GM23338 (cell line): ENCODE measurements at regions not wholly inside any gene's neighbourhood (a gene's known extent, or its start where the extent isn't known, plus 50 kb on each side); places are given as distances from the start of the nearest gene placed in this dataset.

ENCODE experiments used
- ATAC-seq: fragments of 200-7000 bp; cut with Tn5 transposase; 3 replicates; pipeline ENCODE4 v1.9.1; 2020
- DNase-seq: peaks from one replicate; pipeline ENCODE4 v3.0.0-alpha.2; 2015; ENCODE audit warnings: low spot score
- H2AFZ ChIP-seq: fragments of 200-600 bp; sonication (generic); 2 replicates; pipeline ENCODE4 v1.8.0; 2016; ENCODE audit warnings: antibody characterized with exemption, mild to moderate bottlenecking, moderate library complexity
- H3F3A ChIP-seq: fragments of 200-600 bp; sonication (generic); replicated peaks from 2 replicates; pipeline ENCODE4 v1.8.0; 2017; ENCODE audit warnings: antibody characterized with exemption, mixed run types, low read depth
- H3K27ac ChIP-seq: fragments of 200-600 bp; sonication (generic); 2 replicates; pipeline ENCODE4 v1.6.1; 2016; ENCODE audit warnings: low read depth
- H3K27me3 ChIP-seq: fragments of 200-600 bp; sonication (generic); 2 replicates; pipeline ENCODE4 v1.8.0; 2016; ENCODE audit warnings: mild to moderate bottlenecking, mixed run types, moderate library complexity; ENCODE audit not compliant: insufficient read depth
- H3K36me3 ChIP-seq: fragments of 200-600 bp; sonication (generic); 2 replicates; pipeline ENCODE4 v1.8.0; 2016; ENCODE audit warnings: mild to moderate bottlenecking; ENCODE audit not compliant: insufficient read depth
- H3K4me1 ChIP-seq: fragments of 200-600 bp; sonication (generic); 2 replicates; pipeline ENCODE4 v1.8.0; 2016; ENCODE audit warnings: mild to moderate bottlenecking, moderate library complexity; ENCODE audit not compliant: insufficient read depth
- H3K4me2 ChIP-seq: fragments of 200-600 bp; sonication (generic); 2 replicates; pipeline ENCODE4 v1.7.1; 2017; ENCODE audit warnings: mixed run types
- H3K4me3 ChIP-seq: fragments of 200-600 bp; sonication (generic); 2 replicates; pipeline ENCODE4 v1.6.1; 2016; ENCODE audit warnings: mixed run types
- H3K79me2 ChIP-seq: fragments of 200-600 bp; sonication (generic); replicated peaks from 2 replicates; pipeline ENCODE4 v1.8.0; 2017; ENCODE audit warnings: mild to moderate bottlenecking; ENCODE audit not compliant: insufficient read depth
- H3K9me2 ChIP-seq: fragments of 200-600 bp; sonication (generic); 2 replicates; pipeline ENCODE4 v1.8.0; 2017; ENCODE audit not compliant: insufficient read depth
- H4K20me1 ChIP-seq: fragments of 200-600 bp; sonication (generic); replicated peaks from 2 replicates; pipeline ENCODE4 v1.8.0; 2017; ENCODE audit warnings: mild to moderate bottlenecking; ENCODE audit not compliant: insufficient read depth
- H3K27ac Mint-ChIP-seq: 2 replicates; pipeline ENCODE4 v1.8.0; 2020; ENCODE audit warnings: inconsistent platforms, mild to moderate bottlenecking, moderate library complexity, mixed read lengths
- H3K27me3 Mint-ChIP-seq: 3 replicates; pipeline ENCODE4 v1.8.0; 2022; ENCODE audit warnings: low read depth, mild to moderate bottlenecking, moderate library complexity, mixed read lengths, inconsistent platforms; ENCODE audit not compliant: insufficient read depth, poor library complexity
- H3K36me3 Mint-ChIP-seq: 3 replicates; pipeline ENCODE4 v1.8.0; 2021; ENCODE audit warnings: low read depth, mild to moderate bottlenecking, inconsistent platforms, moderate library complexity, mixed read lengths
- H3K4me1 Mint-ChIP-seq: 3 replicates; pipeline ENCODE4 v1.8.0; 2020; ENCODE audit warnings: mild to moderate bottlenecking, inconsistent platforms, mixed read lengths
- H3K4me3 Mint-ChIP-seq: 3 replicates; pipeline ENCODE4 v1.8.0; 2021; ENCODE audit warnings: moderate library complexity, mild to moderate bottlenecking, inconsistent platforms, mixed read lengths
- H3K9me3 Mint-ChIP-seq: 3 replicates; pipeline ENCODE4 v1.8.0; 2020; ENCODE audit warnings: moderate library complexity, mild to moderate bottlenecking, inconsistent platforms, mixed read lengths
- CREB1 ChIP-seq: fragments of 250-450 bp; sonication (Bioruptor Pico); IDR thresholded peaks from 2 replicates; pipeline ENCODE4 v1.5.0; 2020; ENCODE audit warnings: low read depth, mild to moderate bottlenecking, moderate library complexity
- EZH2 ChIP-seq: fragments of 200-600 bp; sonication (generic); IDR thresholded peaks from one replicate; pipeline ENCODE4 v1.8.0; 2017; ENCODE audit warnings: antibody characterized with exemption, mild to moderate bottlenecking, low read depth; ENCODE audit not compliant: unreplicated experiment
- EZH2phosphoT487 ChIP-seq: fragments of 200-600 bp; sonication (generic); IDR thresholded peaks from one replicate; pipeline ENCODE4 v1.8.1; 2018; ENCODE audit warnings: antibody characterized with exemption; ENCODE audit not compliant: unreplicated experiment
- JUNB ChIP-seq: IDR thresholded peaks from one replicate; pipeline ENCODE4 v1.6.1; 2016; ENCODE audit warnings: antibody characterized with exemption; ENCODE audit not compliant: unreplicated experiment
- NANOG ChIP-seq: IDR thresholded peaks from 2 replicates; pipeline ENCODE4 v1.6.1; 2016; ENCODE audit warnings: antibody characterized with exemption, borderline replicate concordance
- POLR2AphosphoS5 ChIP-seq: IDR thresholded peaks from 2 replicates; pipeline ENCODE4 v1.6.1; 2016; ENCODE audit warnings: antibody characterized with exemption, low read depth
- STAT1 ChIP-seq: IDR thresholded peaks from one replicate; pipeline ENCODE4 v1.6.1; 2016; ENCODE audit warnings: antibody characterized with exemption; ENCODE audit not compliant: unreplicated experiment
- ZNF114 ChIP-seq: fragments of 250-450 bp; sonication (Bioruptor Pico); IDR thresholded peaks from 2 replicates; pipeline ENCODE4 v1.5.0; 2020; ENCODE audit warnings: mild to moderate bottlenecking, moderate library complexity
- ZNF331 ChIP-seq: fragments of 250-450 bp; sonication (Bioruptor Pico); IDR thresholded peaks from 2 replicates; pipeline ENCODE4 v1.5.0; 2020; ENCODE audit warnings: low read depth, mild to moderate bottlenecking, moderate library complexity
- TF ChIP-seq, protein P1 (sequence below): IDR thresholded peaks from one replicate; pipeline ENCODE4 v1.6.1; 2018; ENCODE audit warnings: antibody characterized with exemption; ENCODE audit not compliant: unreplicated experiment
- TF ChIP-seq, protein P2 (sequence below): fragments of 250-450 bp; sonication (Bioruptor Pico); IDR thresholded peaks from 2 replicates; pipeline ENCODE4 v1.5.0; 2020; ENCODE audit warnings: mild to moderate bottlenecking, moderate library complexity
- TF ChIP-seq, protein P3 (sequence below), 2 experiments: fragments of 200-600 bp in 1 of 2; sonication (generic) in 1 of 2; conservative IDR thresholded peaks; 2 replicates each; pipeline versions ENCODE4 v1.5.1 to v1.6.1; 2016 to 2017; ENCODE audit warnings: antibody characterized with exemption in 2 of 2, low read depth in 2 of 2, mild to moderate bottlenecking in 2 of 2, moderate library complexity in 1 of 2
- TF ChIP-seq, protein P4 (sequence below): IDR thresholded peaks from 2 replicates; pipeline ENCODE4 v1.6.1; 2016; ENCODE audit warnings: antibody characterized with exemption

DNA sequence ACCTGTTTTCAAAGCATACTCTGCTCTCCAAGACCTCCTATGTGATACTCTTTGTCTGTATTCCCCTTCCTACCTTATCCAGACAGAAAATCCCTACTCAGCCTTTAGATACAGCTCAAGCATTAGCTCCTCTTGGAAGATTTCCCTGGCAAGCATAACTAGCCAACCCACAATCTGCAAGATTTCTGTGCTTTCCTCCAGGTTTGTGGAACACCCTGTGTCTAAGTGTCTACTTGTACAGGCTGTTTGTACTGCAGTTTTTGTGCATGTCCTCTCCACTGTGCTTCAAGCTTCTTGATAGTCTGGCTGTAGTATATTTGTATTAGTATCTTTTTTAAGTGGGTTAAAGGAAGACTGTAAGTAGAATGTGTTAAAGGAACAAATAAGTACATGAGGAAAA, 203.7 kb downstream of the RFC3 start:
- H3K36me3 Mint-ChIP-seq, result peaks cover 13% of the 10 kb centered on the region
- peaks cover 17% of the 10 kb centered on the region for H3K9me3 Mint-ChIP-seq
- Histone ChIP-seq H3K4me1 (no peaks in the 10 kb centered on the region), H3K27me3 (no peaks in the 10 kb centered on the region), H3K79me2 (no peaks in the 10 kb centered on the region), H3K4me3 (no peak overlapping the region), H3K27ac (no peak overlapping the region), H2AFZ (no peak overlapping the region), H3F3A (no peaks in the 10 kb centered on the region), H3K4me2 (no peak overlapping the region), H3K9me2 (0 out of 2 replicates have a peak, but pooled peaks cover 2% of the 10 kb centered on the region), H4K20me1 (no peaks in the 10 kb centered on the region), H3K36me3 (no peaks in the 10 kb centered on the region)
- H3K27me3 Mint-ChIP-seq, result no peaks in the 10 kb centered on the region
- no peaks in the 10 kb centered on the region for H3K4me1 Mint-ChIP-seq
- H3K4me3 Mint-ChIP-seq, result no peak overlapping the region
- no peak overlapping the region for H3K27ac Mint-ChIP-seq
- no peak for DNase-seq
- TF ChIP-seq ZNF114 (CRISPR knock-in tag), result no peak
- TF ChIP-seq EZH2, result no peak
- TF ChIP-seq, protein P1, sequence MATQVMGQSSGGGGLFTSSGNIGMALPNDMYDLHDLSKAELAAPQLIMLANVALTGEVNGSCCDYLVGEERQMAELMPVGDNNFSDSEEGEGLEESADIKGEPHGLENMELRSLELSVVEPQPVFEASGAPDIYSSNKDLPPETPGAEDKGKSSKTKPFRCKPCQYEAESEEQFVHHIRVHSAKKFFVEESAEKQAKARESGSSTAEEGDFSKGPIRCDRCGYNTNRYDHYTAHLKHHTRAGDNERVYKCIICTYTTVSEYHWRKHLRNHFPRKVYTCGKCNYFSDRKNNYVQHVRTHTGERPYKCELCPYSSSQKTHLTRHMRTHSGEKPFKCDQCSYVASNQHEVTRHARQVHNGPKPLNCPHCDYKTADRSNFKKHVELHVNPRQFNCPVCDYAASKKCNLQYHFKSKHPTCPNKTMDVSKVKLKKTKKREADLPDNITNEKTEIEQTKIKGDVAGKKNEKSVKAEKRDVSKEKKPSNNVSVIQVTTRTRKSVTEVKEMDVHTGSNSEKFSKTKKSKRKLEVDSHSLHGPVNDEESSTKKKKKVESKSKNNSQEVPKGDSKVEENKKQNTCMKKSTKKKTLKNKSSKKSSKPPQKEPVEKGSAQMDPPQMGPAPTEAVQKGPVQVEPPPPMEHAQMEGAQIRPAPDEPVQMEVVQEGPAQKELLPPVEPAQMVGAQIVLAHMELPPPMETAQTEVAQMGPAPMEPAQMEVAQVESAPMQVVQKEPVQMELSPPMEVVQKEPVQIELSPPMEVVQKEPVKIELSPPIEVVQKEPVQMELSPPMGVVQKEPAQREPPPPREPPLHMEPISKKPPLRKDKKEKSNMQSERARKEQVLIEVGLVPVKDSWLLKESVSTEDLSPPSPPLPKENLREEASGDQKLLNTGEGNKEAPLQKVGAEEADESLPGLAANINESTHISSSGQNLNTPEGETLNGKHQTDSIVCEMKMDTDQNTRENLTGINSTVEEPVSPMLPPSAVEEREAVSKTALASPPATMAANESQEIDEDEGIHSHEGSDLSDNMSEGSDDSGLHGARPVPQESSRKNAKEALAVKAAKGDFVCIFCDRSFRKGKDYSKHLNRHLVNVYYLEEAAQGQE, result no peak
- TF ChIP-seq, protein P2, sequence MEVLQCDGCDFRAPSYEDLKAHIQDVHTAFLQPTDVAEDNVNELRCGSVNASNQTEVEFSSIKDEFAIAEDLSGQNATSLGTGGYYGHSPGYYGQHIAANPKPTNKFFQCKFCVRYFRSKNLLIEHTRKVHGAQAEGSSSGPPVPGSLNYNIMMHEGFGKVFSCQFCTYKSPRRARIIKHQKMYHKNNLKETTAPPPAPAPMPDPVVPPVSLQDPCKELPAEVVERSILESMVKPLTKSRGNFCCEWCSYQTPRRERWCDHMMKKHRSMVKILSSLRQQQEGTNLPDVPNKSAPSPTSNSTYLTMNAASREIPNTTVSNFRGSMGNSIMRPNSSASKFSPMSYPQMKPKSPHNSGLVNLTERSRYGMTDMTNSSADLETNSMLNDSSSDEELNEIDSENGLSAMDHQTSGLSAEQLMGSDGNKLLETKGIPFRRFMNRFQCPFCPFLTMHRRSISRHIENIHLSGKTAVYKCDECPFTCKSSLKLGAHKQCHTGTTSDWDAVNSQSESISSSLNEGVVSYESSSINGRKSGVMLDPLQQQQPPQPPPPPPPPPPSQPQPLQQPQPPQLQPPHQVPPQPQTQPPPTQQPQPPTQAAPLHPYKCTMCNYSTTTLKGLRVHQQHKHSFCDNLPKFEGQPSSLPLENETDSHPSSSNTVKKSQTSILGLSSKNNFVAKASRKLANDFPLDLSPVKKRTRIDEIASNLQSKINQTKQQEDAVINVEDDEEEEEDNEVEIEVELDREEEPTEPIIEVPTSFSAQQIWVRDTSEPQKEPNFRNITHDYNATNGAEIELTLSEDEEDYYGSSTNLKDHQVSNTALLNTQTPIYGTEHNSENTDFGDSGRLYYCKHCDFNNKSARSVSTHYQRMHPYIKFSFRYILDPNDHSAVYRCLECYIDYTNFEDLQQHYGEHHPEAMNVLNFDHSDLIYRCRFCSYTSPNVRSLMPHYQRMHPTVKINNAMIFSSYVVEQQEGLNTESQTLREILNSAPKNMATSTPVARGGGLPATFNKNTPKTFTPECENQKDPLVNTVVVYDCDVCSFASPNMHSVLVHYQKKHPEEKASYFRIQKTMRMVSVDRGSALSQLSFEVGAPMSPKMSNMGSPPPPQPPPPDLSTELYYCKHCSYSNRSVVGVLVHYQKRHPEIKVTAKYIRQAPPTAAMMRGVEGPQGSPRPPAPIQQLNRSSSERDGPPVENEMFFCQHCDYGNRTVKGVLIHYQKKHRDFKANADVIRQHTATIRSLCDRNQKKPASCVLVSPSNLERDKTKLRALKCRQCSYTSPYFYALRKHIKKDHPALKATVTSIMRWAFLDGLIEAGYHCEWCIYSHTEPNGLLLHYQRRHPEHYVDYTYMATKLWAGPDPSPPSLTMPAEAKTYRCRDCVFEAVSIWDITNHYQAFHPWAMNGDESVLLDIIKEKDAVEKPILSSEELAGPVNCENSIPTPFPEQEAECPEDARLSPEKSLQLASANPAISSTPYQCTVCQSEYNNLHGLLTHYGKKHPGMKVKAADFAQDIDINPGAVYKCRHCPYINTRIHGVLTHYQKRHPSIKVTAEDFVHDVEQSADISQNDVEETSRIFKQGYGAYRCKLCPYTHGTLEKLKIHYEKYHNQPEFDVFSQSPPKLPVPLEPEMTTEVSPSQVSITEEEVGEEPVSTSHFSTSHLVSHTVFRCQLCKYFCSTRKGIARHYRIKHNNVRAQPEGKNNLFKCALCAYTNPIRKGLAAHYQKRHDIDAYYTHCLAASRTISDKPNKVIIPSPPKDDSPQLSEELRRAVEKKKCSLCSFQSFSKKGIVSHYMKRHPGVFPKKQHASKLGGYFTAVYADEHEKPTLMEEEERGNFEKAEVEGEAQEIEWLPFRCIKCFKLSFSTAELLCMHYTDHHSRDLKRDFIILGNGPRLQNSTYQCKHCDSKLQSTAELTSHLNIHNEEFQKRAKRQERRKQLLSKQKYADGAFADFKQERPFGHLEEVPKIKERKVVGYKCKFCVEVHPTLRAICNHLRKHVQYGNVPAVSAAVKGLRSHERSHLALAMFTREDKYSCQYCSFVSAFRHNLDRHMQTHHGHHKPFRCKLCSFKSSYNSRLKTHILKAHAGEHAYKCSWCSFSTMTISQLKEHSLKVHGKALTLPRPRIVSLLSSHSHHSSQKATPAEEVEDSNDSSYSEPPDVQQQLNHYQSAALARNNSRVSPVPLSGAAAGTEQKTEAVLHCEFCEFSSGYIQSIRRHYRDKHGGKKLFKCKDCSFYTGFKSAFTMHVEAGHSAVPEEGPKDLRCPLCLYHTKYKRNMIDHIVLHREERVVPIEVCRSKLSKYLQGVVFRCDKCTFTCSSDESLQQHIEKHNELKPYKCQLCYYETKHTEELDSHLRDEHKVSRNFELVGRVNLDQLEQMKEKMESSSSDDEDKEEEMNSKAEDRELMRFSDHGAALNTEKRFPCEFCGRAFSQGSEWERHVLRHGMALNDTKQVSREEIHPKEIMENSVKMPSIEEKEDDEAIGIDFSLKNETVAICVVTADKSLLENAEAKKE (CRISPR knock-in tag), result no peak
- TF ChIP-seq POLR2AphosphoS5, result no peak
- TF ChIP-seq, protein P3, sequence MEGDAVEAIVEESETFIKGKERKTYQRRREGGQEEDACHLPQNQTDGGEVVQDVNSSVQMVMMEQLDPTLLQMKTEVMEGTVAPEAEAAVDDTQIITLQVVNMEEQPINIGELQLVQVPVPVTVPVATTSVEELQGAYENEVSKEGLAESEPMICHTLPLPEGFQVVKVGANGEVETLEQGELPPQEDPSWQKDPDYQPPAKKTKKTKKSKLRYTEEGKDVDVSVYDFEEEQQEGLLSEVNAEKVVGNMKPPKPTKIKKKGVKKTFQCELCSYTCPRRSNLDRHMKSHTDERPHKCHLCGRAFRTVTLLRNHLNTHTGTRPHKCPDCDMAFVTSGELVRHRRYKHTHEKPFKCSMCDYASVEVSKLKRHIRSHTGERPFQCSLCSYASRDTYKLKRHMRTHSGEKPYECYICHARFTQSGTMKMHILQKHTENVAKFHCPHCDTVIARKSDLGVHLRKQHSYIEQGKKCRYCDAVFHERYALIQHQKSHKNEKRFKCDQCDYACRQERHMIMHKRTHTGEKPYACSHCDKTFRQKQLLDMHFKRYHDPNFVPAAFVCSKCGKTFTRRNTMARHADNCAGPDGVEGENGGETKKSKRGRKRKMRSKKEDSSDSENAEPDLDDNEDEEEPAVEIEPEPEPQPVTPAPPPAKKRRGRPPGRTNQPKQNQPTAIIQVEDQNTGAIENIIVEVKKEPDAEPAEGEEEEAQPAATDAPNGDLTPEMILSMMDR (conservative IDR thresholded peaks at IDR 0.05; ENCODE audit: low read depth in 2 of 2), result no peak
- no peak for TF ChIP-seq ZNF331 (CRISPR knock-in tag)
- no peak for TF ChIP-seq JUNB
- no peak for TF ChIP-seq CREB1 (CRISPR knock-in tag)
- TF ChIP-seq, protein P4, sequence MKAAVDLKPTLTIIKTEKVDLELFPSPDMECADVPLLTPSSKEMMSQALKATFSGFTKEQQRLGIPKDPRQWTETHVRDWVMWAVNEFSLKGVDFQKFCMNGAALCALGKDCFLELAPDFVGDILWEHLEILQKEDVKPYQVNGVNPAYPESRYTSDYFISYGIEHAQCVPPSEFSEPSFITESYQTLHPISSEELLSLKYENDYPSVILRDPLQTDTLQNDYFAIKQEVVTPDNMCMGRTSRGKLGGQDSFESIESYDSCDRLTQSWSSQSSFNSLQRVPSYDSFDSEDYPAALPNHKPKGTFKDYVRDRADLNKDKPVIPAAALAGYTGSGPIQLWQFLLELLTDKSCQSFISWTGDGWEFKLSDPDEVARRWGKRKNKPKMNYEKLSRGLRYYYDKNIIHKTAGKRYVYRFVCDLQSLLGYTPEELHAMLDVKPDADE, result no peak
- no peak for TF ChIP-seq STAT1
- no peak for TF ChIP-seq EZH2phosphoT487
- TF ChIP-seq NANOG, result no peak
- no peak for ATAC-seq
